ENCODE measurements at regions not wholly inside any gene's neighbourhood (a gene's known extent, or its start where the extent isn't known, plus 50 kb on each side); places are given as distances from the start of the nearest gene placed in this dataset.

DNA sequence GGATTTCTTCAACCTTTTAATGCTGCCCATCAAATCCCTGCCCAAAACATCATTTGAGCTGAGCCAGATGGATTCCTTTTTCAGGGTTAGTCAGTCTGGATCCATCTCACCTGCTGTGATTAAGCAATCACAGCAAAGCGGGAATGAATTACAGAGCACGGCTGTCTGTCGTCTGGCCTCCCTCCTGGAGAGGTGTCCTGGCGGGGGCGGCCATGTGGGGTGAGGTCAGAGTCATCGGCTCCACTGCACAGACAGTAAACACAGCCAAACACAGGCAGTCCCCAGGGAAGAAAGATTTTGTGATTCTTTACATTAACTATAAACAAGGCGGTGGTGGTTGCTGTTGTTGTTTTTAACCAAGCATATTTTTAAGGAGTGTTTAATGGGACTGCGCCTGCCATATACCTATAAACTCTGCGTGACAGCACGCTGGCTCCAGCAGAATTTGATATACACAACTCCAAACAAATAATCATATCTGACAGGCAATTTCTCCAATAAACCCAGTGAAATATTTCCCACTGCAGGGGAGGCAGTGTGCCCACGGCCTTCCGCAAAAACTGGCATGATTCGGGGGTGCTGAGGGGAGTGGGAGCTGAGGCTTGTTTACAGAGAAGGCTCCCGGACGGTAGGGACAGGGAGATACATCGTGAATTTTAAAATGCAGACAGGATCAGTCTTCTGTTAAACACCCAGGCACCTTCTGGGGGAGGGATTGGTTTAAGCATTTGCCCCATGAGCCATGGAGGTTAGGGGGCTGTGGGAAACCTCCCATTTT lies 232.0 kb upstream of the PMEPA1 start:
- Histone ChIP-seq H3K36me3 (no peaks in the 10 kb centered on the region), H3K9me3 (no peaks in the 10 kb centered on the region), H3K4me1 (peaks cover 0 to 5% of the 10 kb centered on the region in 2 donors), H3K4me3 (no peak overlapping the region), H3K27ac (peak overlapping the region; percentile 54 to 70), H3K27me3 (no peaks in the 10 kb centered on the region)
- peak; percentile 75 to 87 for DNase-seq
- intact Hi-C loops (cut with DNase I; ENCODE audit: low total_unique reads), result no loop called here
- no peak for TF ChIP-seq POLR2A (IDR thresholded peaks at IDR 0.05)
- TF ChIP-seq, protein P1, sequence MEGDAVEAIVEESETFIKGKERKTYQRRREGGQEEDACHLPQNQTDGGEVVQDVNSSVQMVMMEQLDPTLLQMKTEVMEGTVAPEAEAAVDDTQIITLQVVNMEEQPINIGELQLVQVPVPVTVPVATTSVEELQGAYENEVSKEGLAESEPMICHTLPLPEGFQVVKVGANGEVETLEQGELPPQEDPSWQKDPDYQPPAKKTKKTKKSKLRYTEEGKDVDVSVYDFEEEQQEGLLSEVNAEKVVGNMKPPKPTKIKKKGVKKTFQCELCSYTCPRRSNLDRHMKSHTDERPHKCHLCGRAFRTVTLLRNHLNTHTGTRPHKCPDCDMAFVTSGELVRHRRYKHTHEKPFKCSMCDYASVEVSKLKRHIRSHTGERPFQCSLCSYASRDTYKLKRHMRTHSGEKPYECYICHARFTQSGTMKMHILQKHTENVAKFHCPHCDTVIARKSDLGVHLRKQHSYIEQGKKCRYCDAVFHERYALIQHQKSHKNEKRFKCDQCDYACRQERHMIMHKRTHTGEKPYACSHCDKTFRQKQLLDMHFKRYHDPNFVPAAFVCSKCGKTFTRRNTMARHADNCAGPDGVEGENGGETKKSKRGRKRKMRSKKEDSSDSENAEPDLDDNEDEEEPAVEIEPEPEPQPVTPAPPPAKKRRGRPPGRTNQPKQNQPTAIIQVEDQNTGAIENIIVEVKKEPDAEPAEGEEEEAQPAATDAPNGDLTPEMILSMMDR (IDR thresholded peaks at IDR 0.05), result no peak

DNA sequence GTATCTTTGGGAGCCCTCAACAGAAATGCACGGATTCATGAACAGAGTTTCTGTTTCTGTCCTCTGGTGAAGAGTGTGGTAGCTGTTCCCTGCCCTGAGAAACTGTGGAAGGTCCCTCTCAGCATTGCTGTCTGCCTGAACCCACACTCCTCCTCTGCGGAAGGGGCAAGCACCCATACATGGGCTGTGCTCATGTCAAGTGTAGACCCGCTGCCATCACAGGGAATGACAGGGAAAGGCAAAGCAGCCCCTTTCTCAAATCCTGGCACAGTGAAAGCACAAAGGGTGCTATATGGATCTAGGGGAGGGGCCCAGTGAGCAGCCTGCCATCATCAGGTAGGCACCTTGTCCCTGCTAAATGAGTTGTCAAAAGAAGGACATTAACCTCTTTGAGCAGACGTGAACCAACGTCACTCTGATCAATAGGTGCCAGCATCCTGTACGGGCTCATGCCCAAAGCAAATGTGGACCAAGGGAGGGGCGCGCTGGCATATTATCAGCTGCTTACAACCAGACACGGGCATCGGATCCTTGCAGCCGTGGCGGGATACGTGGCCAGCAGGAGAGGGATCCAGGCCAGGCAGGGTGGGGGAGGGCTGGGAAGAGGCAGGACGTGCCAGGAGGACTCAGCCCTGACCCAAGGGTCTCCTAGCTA lies 231.2 kb upstream of the PMEPA1 start:
- Histone ChIP-seq H3K36me3 (no peaks in the 10 kb centered on the region), H3K4me1 (peaks cover 0 to 5% of the 10 kb centered on the region in 2 donors), H3K4me3 (no peak overlapping the region), H3K27ac (peak overlapping the region; percentile 29 to 70), H3K27me3 (no peaks in the 10 kb centered on the region), H3K9me3 (no peaks in the 10 kb centered on the region)
- intact Hi-C loops (cut with DNase I; ENCODE audit: low total_unique reads), result no loop called here
- peak; percentile 56 to 70 for DNase-seq
- TF ChIP-seq, protein P1 (IDR thresholded peaks at IDR 0.05), result no peak
- TF ChIP-seq POLR2A (IDR thresholded peaks at IDR 0.05), result no peak

DNA sequence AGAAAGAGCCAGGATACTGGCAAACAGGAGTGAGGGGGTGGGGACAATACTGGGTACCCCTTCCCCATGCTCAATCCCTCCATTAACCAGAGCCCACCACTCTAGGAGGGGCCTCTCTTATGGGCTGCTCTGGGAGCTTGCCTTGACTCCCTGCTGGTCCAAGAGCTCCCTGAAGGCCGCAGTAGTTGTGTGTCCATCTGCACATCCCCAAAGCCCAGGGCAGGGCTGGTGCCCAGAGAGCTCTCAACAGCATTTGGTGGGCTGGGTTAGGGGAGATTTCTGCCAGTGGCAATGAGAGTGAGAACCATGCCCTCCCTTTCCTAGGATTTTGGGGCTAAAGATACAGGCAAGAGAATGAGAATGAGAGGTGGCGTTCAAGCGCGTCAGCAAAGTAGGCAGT lies 230.6 kb upstream of the PMEPA1 start:
- H3K27ac ChIP-seq, result peak overlapping the region; percentile 8 to 70
- intact Hi-C loops (cut with DNase I; ENCODE audit: low total_unique reads), result no loop called here
- H3K27me3 ChIP-seq, result no peaks in the 10 kb centered on the region
- no peak for DNase-seq
- H3K9me3 ChIP-seq, result no peaks in the 10 kb centered on the region
- no peak for TF ChIP-seq POLR2A (IDR thresholded peaks at IDR 0.05)
- TF ChIP-seq, protein P1 (IDR thresholded peaks at IDR 0.05), result no peak
- peaks cover 0 to 5% of the 10 kb centered on the region in 2 donors for H3K4me1 ChIP-seq
- no peaks in the 10 kb centered on the region for H3K36me3 ChIP-seq
- no peak overlapping the region for H3K4me3 ChIP-seq

DNA sequence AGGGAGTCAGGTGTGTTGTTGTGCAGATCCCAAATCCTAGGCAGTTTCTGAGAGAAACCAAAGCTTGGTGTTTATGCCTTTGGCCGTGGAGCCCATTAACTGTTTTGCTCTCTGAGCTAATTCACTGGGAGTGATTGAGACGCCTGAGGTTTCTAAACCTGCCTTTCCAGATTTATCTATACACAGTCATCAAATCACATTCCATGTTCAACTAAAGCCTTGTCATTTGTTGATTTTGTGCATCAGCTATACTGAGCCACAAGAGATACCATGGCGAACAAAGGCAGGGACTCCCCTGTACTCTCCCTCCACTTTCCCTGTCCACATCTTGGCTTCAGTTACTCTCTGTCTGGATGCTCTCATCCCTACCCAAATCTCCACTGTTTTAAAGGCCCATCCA lies 229.7 kb upstream of the PMEPA1 start:
- H3K27ac ChIP-seq, result peak overlapping the region in 1 of 2 donors; percentile 70
- H3K27me3 ChIP-seq, result no peaks in the 10 kb centered on the region
- no peak for DNase-seq
- H3K4me1 ChIP-seq, result peaks cover 0 to 5% of the 10 kb centered on the region in 2 donors
- TF ChIP-seq POLR2A (IDR thresholded peaks at IDR 0.05), result no peak
- TF ChIP-seq, protein P1 (IDR thresholded peaks at IDR 0.05), result no peak
- H3K36me3 ChIP-seq, result no peaks in the 10 kb centered on the region
- no peaks in the 10 kb centered on the region for H3K9me3 ChIP-seq
- intact Hi-C loops (cut with DNase I; ENCODE audit: low total_unique reads), result no loop called here
- no peak overlapping the region for H3K4me3 ChIP-seq

All from uterus (tissue), 3 donors.